RCC 7860 (cell line): ENCODE measurements at regions not wholly inside any gene's neighbourhood (a gene's known extent, or its start where the extent isn't known, plus 50 kb on each side); places are given as distances from the start of the nearest gene placed in this dataset.
"Not testable (repeated sequence)": the region's sequence is repeated elsewhere in the genome, so short reads cannot be mapped to it uniquely, and the experiment has no call there.

Experiments used
- DNase-seq: peaks from one replicate; pipeline ENCODE4 v3.0.0-alpha.2; 2015; ENCODE audit warnings: low spot score
- FAIRE-seq: peaks from 2 replicates; lab custom pipeline; 2012; peaks lifted over from hg19 to GRCh38; lab: Jason Lieb, UNC

- DNase-seq (no peak), FAIRE-seq (no peak)
Measured at GRCh38 chr16:58831386-58831785, 97.3 kb upstream of the GOT2 start.

- FAIRE-seq: no peak
- no peak for DNase-seq
Measured at GRCh38 chr16:58828901-58829545, 94.9 kb upstream of the GOT2 start.

- FAIRE-seq: no peak
- DNase-seq: no peak
Measured at GRCh38 chr16:58824201-58824600, 90.1 kb upstream of the GOT2 start.

- FAIRE-seq (no peak), DNase-seq (no peak)
Measured at GRCh38 chr16:58821886-58822285, 87.8 kb upstream of the GOT2 start.

- DNase-seq (no peak), FAIRE-seq (no peak)
Measured at GRCh38 chr16:58820411-58820810, 86.3 kb upstream of the GOT2 start.

- no peak for FAIRE-seq
- DNase-seq: no peak
Measured at GRCh38 chr16:58815181-58815888, 81.2 kb upstream of the GOT2 start.

GRCh38 chr16:58814348-58814801, 80.3 kb upstream of the GOT2 start:
- no peak for DNase-seq
- FAIRE-seq: no peak

GRCh38 chr16:58809213-58809612, 75.1 kb upstream of the GOT2 start:
- FAIRE-seq (no peak), DNase-seq (no peak)

GRCh38 chr16:58807276-58807675, 73.2 kb upstream of the GOT2 start:
- DNase-seq (no peak), FAIRE-seq (no peak)

- no peak for DNase-seq
- no peak for FAIRE-seq
Measured at GRCh38 chr16:58801838-58802237, 67.7 kb upstream of the GOT2 start.

GRCh38 chr16:58797137-58797801, 63.2 kb upstream of the GOT2 start:
- FAIRE-seq (no peak), DNase-seq (no peak)

- DNase-seq: no peak
- no peak for FAIRE-seq
Measured at GRCh38 chr16:58793366-58793765, 59.2 kb upstream of the GOT2 start.

- DNase-seq (no peak), FAIRE-seq (no peak)
Measured at GRCh38 chr16:58792188-58792587, 58.1 kb upstream of the GOT2 start.

- not testable (repeated sequence) for FAIRE-seq
Measured at GRCh38 chr16:58790816-58791557, 56.9 kb upstream of the GOT2 start.

GRCh38 chr16:58789351-58789750, 55.2 kb upstream of the GOT2 start:
- FAIRE-seq: no peak
- no peak for DNase-seq

More at GRCh38 chr16:58790816-58791557, 56.9 kb upstream of the GOT2 start:
- DNase-seq: not testable (repeated sequence)
